ENCODE measurements at regions not wholly inside any gene's neighbourhood (a gene's known extent, or its start where the extent isn't known, plus 50 kb on each side); places are given as distances from the start of the nearest gene placed in this dataset.

- no peak overlapping the region for H2AFZ ChIP-seq (ENCODE audit: low read length)
- H3K9me2 ChIP-seq (replicated peaks; ENCODE audit: insufficient read depth, low read length): no peaks in the 10 kb centered on the region
- no peak overlapping the region for H3K27ac ChIP-seq (ENCODE audit: low read length)
- 0 out of 2 replicates have a peak, but pooled peaks cover 4% of the 10 kb centered on the region for H4K20me1 ChIP-seq (ENCODE audit: insufficient read depth, low read length)
- H3K4me1 ChIP-seq (ENCODE audit: low read length): peaks cover 18% of the 10 kb centered on the region
- H3K79me2 ChIP-seq (ENCODE audit: low read length): no peaks in the 10 kb centered on the region
- H3K4me3 ChIP-seq (ENCODE audit: low read length): no peak overlapping the region
- no peak overlapping the region for H3K4me2 ChIP-seq (ENCODE audit: low read depth, low read length)
- H3K9me3 ChIP-seq (replicated peaks; ENCODE audit: insufficient read depth, low read length): no peaks in the 10 kb centered on the region
- no peak overlapping the region for H3K9ac ChIP-seq (ENCODE audit: low read length)
- TF ChIP-seq EZH2phosphoT487 (IDR thresholded peaks at IDR 0.05; ENCODE audit: low read length): no peak
- no peak for TF ChIP-seq CTCF (IDR thresholded peaks at IDR 0.05; ENCODE audit: low read length)
- no peak for TF ChIP-seq EZH2 (optimal IDR thresholded peaks at IDR 0.05; ENCODE audit: low read depth, low read length)
- no peaks in the 10 kb centered on the region for H3K36me3 ChIP-seq (replicated peaks; ENCODE audit: insufficient read depth, low read length)
- H3F3A ChIP-seq (ENCODE audit: insufficient read depth, low read length): peaks cover 10% of the 10 kb centered on the region
- H3K27me3 ChIP-seq (replicated peaks; ENCODE audit: insufficient read depth, low read length): peaks cover 77% of the 10 kb centered on the region
- DNase-seq: no peak
These were observed 152.0 kb downstream of the CEBPB start for GRCh38 chr20:50342638-50343102.

- Histone ChIP-seq H3K36me3 (replicated peaks; ENCODE audit: insufficient read depth, low read length) (no peaks in the 10 kb centered on the region), H3K79me2 (ENCODE audit: low read length) (no peaks in the 10 kb centered on the region), H4K20me1 (ENCODE audit: insufficient read depth, low read length) (0 out of 2 replicates have a peak, but pooled peaks cover 4% of the 10 kb centered on the region), H3K27me3 (replicated peaks; ENCODE audit: insufficient read depth, low read length) (peaks cover 81% of the 10 kb centered on the region), H3K9ac (ENCODE audit: low read length) (no peak overlapping the region), H3K9me2 (replicated peaks; ENCODE audit: insufficient read depth, low read length) (no peaks in the 10 kb centered on the region), H3K4me2 (ENCODE audit: low read depth, low read length) (no peak overlapping the region), H3K4me1 (ENCODE audit: low read length) (peaks cover 15% of the 10 kb centered on the region), H2AFZ (ENCODE audit: low read length) (no peak overlapping the region), H3F3A (ENCODE audit: insufficient read depth, low read length) (peaks cover 10% of the 10 kb centered on the region), H3K9me3 (replicated peaks; ENCODE audit: insufficient read depth, low read length) (no peaks in the 10 kb centered on the region), H3K4me3 (ENCODE audit: low read length) (no peak overlapping the region), H3K27ac (ENCODE audit: low read length) (no peak overlapping the region)
- no peak for DNase-seq
- TF ChIP-seq EZH2phosphoT487 (IDR thresholded peaks at IDR 0.05; ENCODE audit: low read length): no peak
- no peak for TF ChIP-seq CTCF (IDR thresholded peaks at IDR 0.05; ENCODE audit: low read length)
- TF ChIP-seq EZH2 (optimal IDR thresholded peaks at IDR 0.05; ENCODE audit: low read depth, low read length): no peak
These were observed 152.5 kb downstream of the CEBPB start for GRCh38 chr20:50343125-50343489.

GRCh38 chr20:50343490-50344179, 153.0 kb downstream of the CEBPB start:
- H3K79me2 ChIP-seq (ENCODE audit: low read length): no peaks in the 10 kb centered on the region
- no peaks in the 10 kb centered on the region for H3K9me2 ChIP-seq (replicated peaks; ENCODE audit: insufficient read depth, low read length)
- H3K4me2 ChIP-seq (ENCODE audit: low read depth, low read length): no peak overlapping the region
- H4K20me1 ChIP-seq (ENCODE audit: insufficient read depth, low read length): 0 out of 2 replicates have a peak, but pooled peaks cover 4% of the 10 kb centered on the region
- peaks cover 86% of the 10 kb centered on the region for H3K27me3 ChIP-seq (replicated peaks; ENCODE audit: insufficient read depth, low read length)
- no peaks in the 10 kb centered on the region for H3K36me3 ChIP-seq (replicated peaks; ENCODE audit: insufficient read depth, low read length)
- H3K4me1 ChIP-seq (ENCODE audit: low read length): peaks cover 9% of the 10 kb centered on the region
- no peak overlapping the region for H3K27ac ChIP-seq (ENCODE audit: low read length)
- peaks cover 8% of the 10 kb centered on the region for H3F3A ChIP-seq (ENCODE audit: insufficient read depth, low read length)
- no peak overlapping the region for H3K9ac ChIP-seq (ENCODE audit: low read length)
- no peak overlapping the region for H2AFZ ChIP-seq (ENCODE audit: low read length)
- no peak for DNase-seq
- H3K4me3 ChIP-seq (ENCODE audit: low read length): no peak overlapping the region
- no peak for TF ChIP-seq EZH2 (optimal IDR thresholded peaks at IDR 0.05; ENCODE audit: low read depth, low read length)
- H3K9me3 ChIP-seq (replicated peaks; ENCODE audit: insufficient read depth, low read length): no peaks in the 10 kb centered on the region
